ENCODE measurements at regions not wholly inside any gene's neighbourhood (a gene's known extent, or its start where the extent isn't known, plus 50 kb on each side); places are given as distances from the start of the nearest gene placed in this dataset.

DNA sequence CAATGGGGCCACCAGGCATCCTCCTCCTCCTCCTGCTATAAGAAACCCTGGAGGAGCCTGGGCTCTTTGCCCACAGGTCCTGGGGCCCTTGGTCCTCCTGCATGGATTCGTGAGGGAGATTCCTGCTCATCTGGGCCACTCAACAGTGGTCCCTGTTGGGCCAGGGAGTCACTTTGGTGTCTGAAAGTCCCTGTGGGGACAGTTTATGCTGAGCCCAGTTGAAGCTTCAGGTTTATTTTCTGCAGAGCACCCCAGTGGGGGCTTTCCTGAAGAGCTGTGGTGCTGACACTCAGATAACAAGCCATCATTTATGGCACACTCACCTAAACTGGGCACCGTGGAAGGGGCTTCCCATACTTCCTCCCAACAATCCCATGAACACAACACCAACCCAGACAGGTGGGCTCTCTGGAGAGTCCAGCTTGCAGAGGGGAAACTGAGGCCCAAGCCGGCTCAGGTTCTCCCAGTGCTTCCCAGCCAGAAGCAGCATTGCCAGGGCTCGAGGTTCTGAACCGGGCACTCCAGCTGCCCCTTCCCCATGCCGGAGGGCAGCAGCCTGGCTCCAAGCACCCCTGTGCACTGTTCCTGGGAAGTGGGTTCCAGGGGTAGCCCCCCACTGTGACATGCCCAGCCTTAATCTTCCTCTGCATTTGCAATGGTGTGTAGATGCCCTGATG is 91.3 kb downstream of the MYEOV start:
- intact Hi-C loops (cut with micrococcal nuclease), result no loop called here
- ATAC-seq (no peak), DNase-seq (ENCODE audit: low read depth, low spot score) (no peak)
- Histone ChIP-seq H3K4me3 (replicated peaks in 1 of 2; ENCODE audit: low read depth in 1 of 2, low read length in 2 of 2) (no peak overlapping the region), H3K36me3 (ENCODE audit: control insufficient read depth in 1 of 2, insufficient read depth in 2 of 2, low read length in 2 of 2) (no peaks in the 10 kb centered on the region), H3K9me3 (ENCODE audit: control insufficient read depth in 1 of 2, insufficient read depth in 1 of 2, low read depth in 1 of 2, low read length in 2 of 2) (peaks cover 0 to 18% of the 10 kb centered on the region in 2 experiments; a peak in 1 of 4 replicates), H3K4me2 (ENCODE audit: low read length) (no peak overlapping the region), H3K79me2 (ENCODE audit: insufficient read depth, low read length) (no peaks in the 10 kb centered on the region), H3K9me2 (ENCODE audit: insufficient read depth) (no peaks in the 10 kb centered on the region), H4K20me1 (ENCODE audit: insufficient read depth) (no peaks in the 10 kb centered on the region), H3K9ac (ENCODE audit: low read length) (no peak overlapping the region), H3K27me3 (ENCODE audit: insufficient read depth, low read length) (no peaks in the 10 kb centered on the region), H2AFZ (ENCODE audit: low read depth, low read length, poor library complexity, severe bottlenecking) (no peak overlapping the region), H3K27ac (ENCODE audit: low read depth, low read length) (no peak overlapping the region), H3K4me1 (ENCODE audit: control insufficient read depth in 1 of 2, insufficient read depth in 2 of 2, low read length in 2 of 2) (peaks cover 0 to 30% of the 10 kb centered on the region in 2 experiments; a peak in 3 of 4 replicates)
- BruUV-seq (replicated peaks), result no TSS peak
- ChIA-PET POLR2A (no interaction called here), CTCF (no interaction called here), RAD21 (ENCODE audit: low non-redundant PET in 1 of 2, low total read pairs in 2 of 2, uncharacterized antibody in 2 of 2, unreplicated experiment in 2 of 2) (no interaction called here)
- TF ChIP-seq YY1 (IDR thresholded peaks at IDR 0.05; ENCODE audit: extremely low read depth, insufficient replicate concordance, low read depth, low read length) (no peak), ZFX (IDR thresholded peaks at IDR 0.05) (no peak), EZH2 (IDR thresholded peaks at IDR 0.05) (no peak), SP1 (IDR thresholded peaks at IDR 0.05; ENCODE audit: low read depth) (no peak), EZH2phosphoT487 (IDR thresholded peaks at IDR 0.05; ENCODE audit: borderline replicate concordance) (no peak), FOSL1 (IDR thresholded peaks at IDR 0.05; ENCODE audit: low read depth) (no peak), CBX3 (IDR thresholded peaks at IDR 0.05; ENCODE audit: low read depth) (no peak), RAD21 (IDR thresholded peaks at IDR 0.05; ENCODE audit: low read depth) (no peak), TCF7L2 (IDR thresholded peaks at IDR 0.05; ENCODE audit: borderline replicate concordance, extremely low read depth, insufficient read depth, insufficient read length) (no peak), POLR2A (IDR thresholded peaks at IDR 0.05; ENCODE audit: borderline replicate concordance, extremely low read depth, insufficient read depth, insufficient read length) (no peak), ZNF274 (IDR thresholded peaks at IDR 0.05; ENCODE audit: low read depth, low read length) (no peak), EGR1 (IDR thresholded peaks at IDR 0.05; ENCODE audit: low read depth) (no peak)
- TF ChIP-seq, protein P1, sequence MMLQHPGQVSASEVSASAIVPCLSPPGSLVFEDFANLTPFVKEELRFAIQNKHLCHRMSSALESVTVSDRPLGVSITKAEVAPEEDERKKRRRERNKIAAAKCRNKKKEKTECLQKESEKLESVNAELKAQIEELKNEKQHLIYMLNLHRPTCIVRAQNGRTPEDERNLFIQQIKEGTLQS (IDR thresholded peaks at IDR 0.05), result no peak
